ENCODE measurements at regions not wholly inside any gene's neighbourhood (a gene's known extent, or its start where the extent isn't known, plus 50 kb on each side); places are given as distances from the start of the nearest gene placed in this dataset.

- TF ChIP-seq, protein P1, sequence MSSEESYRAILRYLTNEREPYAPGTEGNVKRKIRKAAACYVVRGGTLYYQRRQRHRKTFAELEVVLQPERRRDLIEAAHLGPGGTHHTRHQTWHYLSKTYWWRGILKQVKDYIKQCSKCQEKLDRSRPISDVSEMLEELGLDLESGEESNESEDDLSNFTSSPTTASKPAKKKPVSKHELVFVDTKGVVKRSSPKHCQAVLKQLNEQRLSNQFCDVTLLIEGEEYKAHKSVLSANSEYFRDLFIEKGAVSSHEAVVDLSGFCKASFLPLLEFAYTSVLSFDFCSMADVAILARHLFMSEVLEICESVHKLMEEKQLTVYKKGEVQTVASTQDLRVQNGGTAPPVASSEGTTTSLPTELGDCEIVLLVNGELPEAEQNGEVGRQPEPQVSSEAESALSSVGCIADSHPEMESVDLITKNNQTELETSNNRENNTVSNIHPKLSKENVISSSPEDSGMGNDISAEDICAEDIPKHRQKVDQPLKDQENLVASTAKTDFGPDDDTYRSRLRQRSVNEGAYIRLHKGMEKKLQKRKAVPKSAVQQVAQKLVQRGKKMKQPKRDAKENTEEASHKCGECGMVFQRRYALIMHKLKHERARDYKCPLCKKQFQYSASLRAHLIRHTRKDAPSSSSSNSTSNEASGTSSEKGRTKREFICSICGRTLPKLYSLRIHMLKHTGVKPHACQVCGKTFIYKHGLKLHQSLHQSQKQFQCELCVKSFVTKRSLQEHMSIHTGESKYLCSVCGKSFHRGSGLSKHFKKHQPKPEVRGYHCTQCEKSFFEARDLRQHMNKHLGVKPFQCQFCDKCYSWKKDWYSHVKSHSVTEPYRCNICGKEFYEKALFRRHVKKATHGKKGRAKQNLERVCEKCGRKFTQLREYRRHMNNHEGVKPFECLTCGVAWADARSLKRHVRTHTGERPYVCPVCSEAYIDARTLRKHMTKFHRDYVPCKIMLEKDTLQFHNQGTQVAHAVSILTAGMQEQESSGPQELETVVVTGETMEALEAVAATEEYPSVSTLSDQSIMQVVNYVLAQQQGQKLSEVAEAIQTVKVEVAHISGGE (CRISPR knock-in tag; IDR thresholded peaks at IDR 0.05): no peak
- TF ChIP-seq USF2 (CRISPR knock-in tag; IDR thresholded peaks at IDR 0.05) (peak; percentile 71), TRIM28 (IDR thresholded peaks at IDR 0.05) (no peak), JUND (IDR thresholded peaks at IDR 0.05; ENCODE audit: borderline replicate concordance, low read depth, low read length) (no peak), JUND (tag; IDR thresholded peaks at IDR 0.05; ENCODE audit: borderline replicate concordance, low read depth, low read length) (no peak)
Measured at GRCh38 chrX:134183665-134184064, 53.3 kb upstream of the CCDC160 start (continued).

- Histone ChIP-seq H3K4me3 (no peak overlapping the region), H3K9me3 (replicated peaks; ENCODE audit: control insufficient read depth, insufficient read depth, low read depth, low read length) (no peaks in the 10 kb centered on the region), H3K79me2 (ENCODE audit: control insufficient read depth, insufficient read depth, low read length) (no peaks in the 10 kb centered on the region), H3K27ac (ENCODE audit: extremely low read depth, low read depth, low read length) (no peak overlapping the region), H2AFZ (ENCODE audit: low read depth, low read length) (no peak overlapping the region), H3K9ac (ENCODE audit: insufficient read depth in 1 of 2, low read depth in 2 of 2, low read length in 2 of 2) (no peak overlapping the region), H3K4me1 (replicated peaks in 1 of 2; ENCODE audit: control insufficient read depth in 2 of 2, insufficient read depth in 2 of 2, low read length in 2 of 2) (no peaks in the 10 kb centered on the region), H3K9me1 (ENCODE audit: control insufficient read depth, insufficient read depth, low read length) (no peaks in the 10 kb centered on the region), H3K27me3 (ENCODE audit: control insufficient read depth in 2 of 2, insufficient read depth in 2 of 2, low read length in 2 of 2) (no peaks in the 10 kb centered on the region), H4K20me1 (replicated peaks; ENCODE audit: control insufficient read depth, insufficient read depth, low read length) (no peaks in the 10 kb centered on the region), H3K4me2 (ENCODE audit: insufficient read depth, low read length) (no peak overlapping the region), H3K36me3 (ENCODE audit: control insufficient read depth, insufficient read depth, low read length) (no peaks in the 10 kb centered on the region)
- DNase-seq (ENCODE audit: extremely low read depth in 1 of 4, low spot score in 3 of 4) (no peak), FAIRE-seq (no peak), ATAC-seq (no peak)
- POLR2A ChIA-PET: no interaction called here
- no peak for TF ChIP-seq MAFK (IDR thresholded peaks at IDR 0.05; ENCODE audit: low read length)
- peak; percentile 31; the same call in 1 of the 2 replicates for TF ChIP-seq RFX1 (IDR thresholded peaks at IDR 0.05)
- no peak for TF ChIP-seq LEF1 (IDR thresholded peaks at IDR 0.05)
- 0% methylated on average over 1 of the region's 1 CpG for WGBS (ENCODE audit: insufficient coverage, low coverage, missing lambda C conversion rate)
- intact Hi-C loops (cut with micrococcal nuclease): no loop called here
- in situ Hi-C loops (cut with MboI): no loop called here
- CTCF ChIA-PET (ENCODE audit: low intra/inter-chr PET ratio): no interaction called here
- no TSS peak for BruUV-seq (replicated peaks)
Measured at GRCh38 chrX:134184936-134185335, 52.0 kb upstream of the CCDC160 start.

Measured in K562 (cell line).